ENCODE measurements at regions not wholly inside any gene's neighbourhood (a gene's known extent, or its start where the extent isn't known, plus 50 kb on each side); places are given as distances from the start of the nearest gene placed in this dataset.

DNA sequence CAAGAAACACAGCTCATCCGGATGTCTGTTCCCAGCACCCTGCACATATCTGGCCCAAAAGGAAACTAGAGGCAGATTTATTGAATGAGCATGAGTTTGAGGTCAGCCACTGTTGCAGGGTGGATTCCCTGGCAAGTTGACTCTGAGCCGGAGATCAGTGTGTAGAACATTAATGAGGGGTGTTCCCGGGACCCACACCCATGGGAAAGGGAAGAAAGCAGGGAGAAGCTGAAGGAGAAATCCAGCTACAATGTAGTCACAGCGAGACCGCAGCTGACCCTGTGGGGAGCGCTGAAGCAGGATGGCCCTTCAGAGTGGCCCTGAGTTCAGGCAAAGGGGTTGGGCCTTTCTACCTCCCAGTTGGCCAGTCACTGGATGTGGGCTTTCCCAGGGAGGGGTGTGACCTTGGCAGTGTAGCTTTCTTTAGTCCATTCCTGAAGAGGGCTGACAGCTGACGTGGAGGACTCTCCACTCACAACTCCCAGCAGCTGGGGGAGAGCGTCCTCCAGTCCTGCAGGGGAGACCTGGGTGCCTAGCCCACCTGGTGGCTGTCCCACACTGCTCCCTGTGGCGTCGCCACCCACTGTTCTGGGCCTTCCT lies 324.2 kb upstream of the ZMIZ1 start:
- H3K36me3 ChIP-seq (ENCODE audit: insufficient read depth, low read length) = no peaks in the 10 kb centered on the region
- ChIA-PET POLR2A (no interaction called here), CTCF (ENCODE audit: unreplicated experiment) (no interaction called here)
- no peaks in the 10 kb centered on the region for H3K9me2 ChIP-seq (ENCODE audit: insufficient read depth, low read length)
- peaks cover 8% of the 10 kb centered on the region for H3K4me1 ChIP-seq (ENCODE audit: insufficient read depth, low read length, poor library complexity, severe bottlenecking)
- H3K4me3 ChIP-seq (ENCODE audit: low read depth, low read length, poor library complexity, severe bottlenecking) = no peak overlapping the region
- BruUV-seq (replicated peaks) = no TSS peak
- intact Hi-C loops (cut with micrococcal nuclease; ENCODE audit: unreplicated experiment) = loop anchor here (5.0 kb wide), 1 partner anchor 453 kb away; no protein-coding TSS in a partner anchor
- no peaks in the 10 kb centered on the region for H4K20me1 ChIP-seq (ENCODE audit: insufficient read depth, low read length)
- H3K9me3 ChIP-seq (ENCODE audit: low read length) = no peaks in the 10 kb centered on the region
- no peaks in the 10 kb centered on the region for H3K79me2 ChIP-seq (ENCODE audit: insufficient read depth, low read depth, low read length)
- no peak for DNase-seq (ENCODE audit: low spot score)
- H3K27ac ChIP-seq (ENCODE audit: low read depth, low read length, poor library complexity, severe bottlenecking) = no peak overlapping the region
- H2AFZ ChIP-seq (ENCODE audit: low read length) = no peak overlapping the region
- H3K4me2 ChIP-seq (ENCODE audit: low read length) = no peak overlapping the region
- TF ChIP-seq EZH2phosphoT487 (IDR thresholded peaks at IDR 0.05; ENCODE audit: borderline replicate concordance, low read depth, low read length) = no peak
- TF ChIP-seq, protein P1, sequence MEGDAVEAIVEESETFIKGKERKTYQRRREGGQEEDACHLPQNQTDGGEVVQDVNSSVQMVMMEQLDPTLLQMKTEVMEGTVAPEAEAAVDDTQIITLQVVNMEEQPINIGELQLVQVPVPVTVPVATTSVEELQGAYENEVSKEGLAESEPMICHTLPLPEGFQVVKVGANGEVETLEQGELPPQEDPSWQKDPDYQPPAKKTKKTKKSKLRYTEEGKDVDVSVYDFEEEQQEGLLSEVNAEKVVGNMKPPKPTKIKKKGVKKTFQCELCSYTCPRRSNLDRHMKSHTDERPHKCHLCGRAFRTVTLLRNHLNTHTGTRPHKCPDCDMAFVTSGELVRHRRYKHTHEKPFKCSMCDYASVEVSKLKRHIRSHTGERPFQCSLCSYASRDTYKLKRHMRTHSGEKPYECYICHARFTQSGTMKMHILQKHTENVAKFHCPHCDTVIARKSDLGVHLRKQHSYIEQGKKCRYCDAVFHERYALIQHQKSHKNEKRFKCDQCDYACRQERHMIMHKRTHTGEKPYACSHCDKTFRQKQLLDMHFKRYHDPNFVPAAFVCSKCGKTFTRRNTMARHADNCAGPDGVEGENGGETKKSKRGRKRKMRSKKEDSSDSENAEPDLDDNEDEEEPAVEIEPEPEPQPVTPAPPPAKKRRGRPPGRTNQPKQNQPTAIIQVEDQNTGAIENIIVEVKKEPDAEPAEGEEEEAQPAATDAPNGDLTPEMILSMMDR (conservative IDR thresholded peaks at IDR 0.05; ENCODE audit: low read length) = no peak

- TF ChIP-seq EZH2phosphoT487 (IDR thresholded peaks at IDR 0.05; ENCODE audit: borderline replicate concordance, low read depth, low read length) = no peak
- TF ChIP-seq, protein P1 (conservative IDR thresholded peaks at IDR 0.05; ENCODE audit: low read length) = no peak
- CTCF ChIA-PET (ENCODE audit: unreplicated experiment) = no interaction called here
Measured at GRCh38 chr10:78745441-78745840, 323.3 kb upstream of the ZMIZ1 start.

GRCh38 chr10:78746155-78746763 lies 322.5 kb upstream of the ZMIZ1 start:
- H3K4me2 ChIP-seq (ENCODE audit: low read length) = no peak overlapping the region
- H3K4me3 ChIP-seq (ENCODE audit: low read depth, low read length, poor library complexity, severe bottlenecking) = no peak overlapping the region
- H3K9me3 ChIP-seq (ENCODE audit: low read length) = no peaks in the 10 kb centered on the region
- no TSS peak for BruUV-seq (replicated peaks)
- peaks cover 8% of the 10 kb centered on the region for H3K4me1 ChIP-seq (ENCODE audit: insufficient read depth, low read length, poor library complexity, severe bottlenecking)
- intact Hi-C loops (cut with micrococcal nuclease; ENCODE audit: unreplicated experiment) = no loop called here
- no peak overlapping the region for H3K27ac ChIP-seq (ENCODE audit: low read depth, low read length, poor library complexity, severe bottlenecking)
- no peaks in the 10 kb centered on the region for H3K36me3 ChIP-seq (ENCODE audit: insufficient read depth, low read length)
- H3K79me2 ChIP-seq (ENCODE audit: insufficient read depth, low read depth, low read length) = no peaks in the 10 kb centered on the region
- no peak for DNase-seq (ENCODE audit: low spot score)
- H2AFZ ChIP-seq (ENCODE audit: low read length) = no peak overlapping the region
- no peaks in the 10 kb centered on the region for H4K20me1 ChIP-seq (ENCODE audit: insufficient read depth, low read length)
- H3K9me2 ChIP-seq (ENCODE audit: insufficient read depth, low read length) = no peaks in the 10 kb centered on the region
- POLR2A ChIA-PET = no interaction called here
- TF ChIP-seq, protein P1 (conservative IDR thresholded peaks at IDR 0.05; ENCODE audit: low read length) = no peak
- no peak for TF ChIP-seq EZH2phosphoT487 (IDR thresholded peaks at IDR 0.05; ENCODE audit: borderline replicate concordance, low read depth, low read length)
- CTCF ChIA-PET (ENCODE audit: unreplicated experiment) = no interaction called here

More at GRCh38 chr10:78745441-78745840, 323.3 kb upstream of the ZMIZ1 start:
- no peak overlapping the region for H3K4me2 ChIP-seq (ENCODE audit: low read length)
- POLR2A ChIA-PET = no interaction called here
- no TSS peak for BruUV-seq (replicated peaks)
- DNase-seq (ENCODE audit: low spot score) = no peak
- no peaks in the 10 kb centered on the region for H4K20me1 ChIP-seq (ENCODE audit: insufficient read depth, low read length)
- H3K4me3 ChIP-seq (ENCODE audit: low read depth, low read length, poor library complexity, severe bottlenecking) = no peak overlapping the region
- H3K79me2 ChIP-seq (ENCODE audit: insufficient read depth, low read depth, low read length) = no peaks in the 10 kb centered on the region
- no peaks in the 10 kb centered on the region for H3K9me2 ChIP-seq (ENCODE audit: insufficient read depth, low read length)
- H3K4me1 ChIP-seq (ENCODE audit: insufficient read depth, low read length, poor library complexity, severe bottlenecking) = peaks cover 8% of the 10 kb centered on the region
- intact Hi-C loops (cut with micrococcal nuclease; ENCODE audit: unreplicated experiment) = no loop called here
- H3K9me3 ChIP-seq (ENCODE audit: low read length) = no peaks in the 10 kb centered on the region
- H3K27ac ChIP-seq (ENCODE audit: low read depth, low read length, poor library complexity, severe bottlenecking) = no peak overlapping the region
- no peaks in the 10 kb centered on the region for H3K36me3 ChIP-seq (ENCODE audit: insufficient read depth, low read length)
- no peak overlapping the region for H2AFZ ChIP-seq (ENCODE audit: low read length)

All from OCI-LY7 (cell line).